AG09309 (cell line): ENCODE measurements at regions not wholly inside any gene's neighbourhood (a gene's known extent, or its start where the extent isn't known, plus 50 kb on each side); places are given as distances from the start of the nearest gene placed in this dataset.

ENCODE experiments used
- DNase-seq: peaks from one replicate; pipeline ENCODE4 v3.0.0-alpha.2; 2010; ENCODE audit warnings: low read depth
- H3K4me3 ChIP-seq: 2 replicates; pipeline ENCODE4 v1.5.1; 2011; ENCODE audit warnings: mild to moderate bottlenecking, low read depth, low read length, moderate library complexity; ENCODE audit not compliant: control insufficient read depth
- TF ChIP-seq, protein P1 (sequence below): IDR thresholded peaks from 2 replicates; pipeline ENCODE4 v1.5.1; 2011; ENCODE audit warnings: mild to moderate bottlenecking, low read depth, low read length, inconsistent platforms; ENCODE audit not compliant: insufficient read depth, control insufficient read depth; ENCODE audit errors: missing control alignments

- TF ChIP-seq, protein P1, sequence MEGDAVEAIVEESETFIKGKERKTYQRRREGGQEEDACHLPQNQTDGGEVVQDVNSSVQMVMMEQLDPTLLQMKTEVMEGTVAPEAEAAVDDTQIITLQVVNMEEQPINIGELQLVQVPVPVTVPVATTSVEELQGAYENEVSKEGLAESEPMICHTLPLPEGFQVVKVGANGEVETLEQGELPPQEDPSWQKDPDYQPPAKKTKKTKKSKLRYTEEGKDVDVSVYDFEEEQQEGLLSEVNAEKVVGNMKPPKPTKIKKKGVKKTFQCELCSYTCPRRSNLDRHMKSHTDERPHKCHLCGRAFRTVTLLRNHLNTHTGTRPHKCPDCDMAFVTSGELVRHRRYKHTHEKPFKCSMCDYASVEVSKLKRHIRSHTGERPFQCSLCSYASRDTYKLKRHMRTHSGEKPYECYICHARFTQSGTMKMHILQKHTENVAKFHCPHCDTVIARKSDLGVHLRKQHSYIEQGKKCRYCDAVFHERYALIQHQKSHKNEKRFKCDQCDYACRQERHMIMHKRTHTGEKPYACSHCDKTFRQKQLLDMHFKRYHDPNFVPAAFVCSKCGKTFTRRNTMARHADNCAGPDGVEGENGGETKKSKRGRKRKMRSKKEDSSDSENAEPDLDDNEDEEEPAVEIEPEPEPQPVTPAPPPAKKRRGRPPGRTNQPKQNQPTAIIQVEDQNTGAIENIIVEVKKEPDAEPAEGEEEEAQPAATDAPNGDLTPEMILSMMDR, result no peak
- H3K4me3 ChIP-seq, result no peak overlapping the region
- no peak for DNase-seq
Observed at GRCh38 chr11:92702805-92703448, 266.5 kb upstream of the MTNR1B start.

DNA sequence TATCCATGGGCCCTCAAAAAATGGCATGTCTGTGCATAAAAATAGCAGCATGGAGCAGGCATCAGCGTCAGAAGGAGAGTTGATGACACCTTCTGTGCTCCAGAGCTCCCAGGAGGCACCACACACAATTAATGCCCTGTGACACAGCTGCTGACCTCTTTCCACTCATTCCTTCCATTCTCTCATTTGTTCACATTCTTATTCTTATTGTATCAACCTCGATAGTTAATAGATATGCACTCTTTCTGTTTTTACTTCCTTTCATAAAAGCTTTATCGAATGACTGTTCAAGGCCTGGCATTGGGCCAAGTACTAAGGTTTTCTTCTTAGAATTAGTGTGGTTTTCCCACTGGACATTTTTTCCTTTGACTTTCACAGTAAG lies 266.0 kb upstream of the MTNR1B start:
- no peak overlapping the region for H3K4me3 ChIP-seq
- TF ChIP-seq, protein P1, result no peak
- DNase-seq, result no peak

GRCh38 chr11:92707173-92707619 lies 262.3 kb upstream of the MTNR1B start:
- no peak for DNase-seq
- H3K4me3 ChIP-seq, result no peak overlapping the region
- TF ChIP-seq, protein P1, result no peak

DNA sequence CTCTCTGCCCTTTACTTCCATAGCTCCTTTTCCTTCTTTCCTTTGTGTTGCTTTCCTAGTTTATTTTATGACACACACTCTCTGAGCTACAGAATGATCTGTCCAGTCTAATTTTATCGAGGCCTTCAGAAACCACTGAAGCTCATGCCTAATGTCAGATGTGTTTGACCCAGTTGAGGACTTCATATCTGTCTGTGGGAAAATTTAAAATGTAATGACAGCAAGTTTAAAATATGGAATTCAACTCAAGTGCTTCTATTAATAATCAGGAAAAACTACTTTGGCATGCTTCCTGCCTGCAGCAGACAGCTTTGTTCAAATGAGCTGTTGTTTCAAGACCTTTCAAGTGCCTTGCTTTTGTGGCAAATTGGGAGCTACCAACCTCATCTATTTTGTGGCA lies 261.8 kb upstream of the MTNR1B start:
- DNase-seq, result no peak
- no peak overlapping the region for H3K4me3 ChIP-seq
- TF ChIP-seq, protein P1, result no peak

- no peak overlapping the region for H3K4me3 ChIP-seq
- no peak for DNase-seq
- TF ChIP-seq, protein P1, result no peak
Observed at GRCh38 chr11:92709329-92709728, 260.1 kb upstream of the MTNR1B start.

DNA sequence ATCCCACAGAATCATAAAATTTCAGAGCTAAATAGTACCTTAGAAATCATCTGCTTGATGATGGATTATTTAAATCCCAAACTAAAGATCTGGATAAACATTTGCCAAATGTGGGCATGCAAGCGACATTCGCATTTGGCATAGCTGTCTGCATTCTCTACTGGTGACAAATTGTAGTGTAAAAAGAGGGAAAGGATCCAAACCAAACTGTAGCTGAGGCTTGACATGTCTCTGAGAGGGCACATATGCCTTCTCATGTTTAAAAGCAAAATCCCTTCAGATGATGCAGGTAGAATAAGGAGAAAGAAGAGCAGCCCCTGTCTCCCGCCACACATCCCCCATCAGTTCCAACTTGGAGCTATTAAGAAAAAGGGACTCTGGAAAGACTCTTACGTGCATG lies 257.5 kb upstream of the MTNR1B start:
- DNase-seq, result no peak
- H3K4me3 ChIP-seq, result no peak overlapping the region
- TF ChIP-seq, protein P1, result no peak

GRCh38 chr11:92714111-92714510 lies 255.3 kb upstream of the MTNR1B start:
- no peak for DNase-seq
- TF ChIP-seq, protein P1, result no peak

More at GRCh38 chr11:92714111-92714510, 255.3 kb upstream of the MTNR1B start:
- H3K4me3 ChIP-seq, result no peak overlapping the region
